IPS-18a (cell line): ENCODE measurements at regions not wholly inside any gene's neighbourhood (a gene's known extent, or its start where the extent isn't known, plus 50 kb on each side); places are given as distances from the start of the nearest gene placed in this dataset.

ENCODE experiments used
- H3K27ac ChIP-seq: one replicate; pipeline ENCODE4 v1.5.1; 2013; ENCODE audit warnings: low read length
- H3K27me3 ChIP-seq: one replicate; pipeline ENCODE4 v1.6.1; 2013; ENCODE audit warnings: mild to moderate bottlenecking, low read length; ENCODE audit not compliant: control insufficient read depth, insufficient read depth
- H3K36me3 ChIP-seq: one replicate; pipeline ENCODE4 v1.6.1; 2013; ENCODE audit warnings: low read depth, low read length; ENCODE audit not compliant: control insufficient read depth
- H3K4me1 ChIP-seq: one replicate; pipeline ENCODE4 v1.6.1; 2013; ENCODE audit warnings: low read depth, low read length; ENCODE audit not compliant: control insufficient read depth
- H3K4me3 ChIP-seq: one replicate; pipeline ENCODE4 v1.5.1; 2013; ENCODE audit warnings: low read length
- H3K9ac ChIP-seq: one replicate; pipeline ENCODE4 v1.6.1; 2013; ENCODE audit warnings: mild to moderate bottlenecking, low read length, moderate library complexity
- H3K9me3 ChIP-seq: one replicate; pipeline ENCODE4 v1.6.1; 2013; ENCODE audit warnings: low read depth, low read length; ENCODE audit not compliant: control insufficient read depth

DNA sequence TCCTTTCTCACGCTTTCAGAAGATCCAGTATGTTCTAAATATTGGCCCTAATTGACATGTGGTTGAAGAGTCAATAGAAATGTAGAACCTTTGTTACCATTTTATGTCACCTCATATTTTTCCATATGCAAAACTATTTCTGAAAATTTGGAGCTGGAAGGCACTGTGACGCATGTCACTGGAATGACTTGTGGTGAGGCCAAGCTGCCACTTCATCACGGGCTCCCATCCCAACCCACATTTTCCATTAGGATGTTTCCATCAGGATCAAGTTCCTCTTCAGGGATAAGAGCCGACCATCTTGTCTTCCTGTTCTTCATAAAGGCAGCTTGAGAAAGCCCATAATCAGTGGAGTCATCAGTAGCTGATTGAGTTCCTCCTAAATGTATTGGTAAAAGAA is 1241.7 kb downstream of the GATA3 start:
- H3K9ac ChIP-seq = no peak overlapping the region
- no peaks in the 10 kb centered on the region for H3K36me3 ChIP-seq
- H3K27ac ChIP-seq = no peak overlapping the region
- no peaks in the 10 kb centered on the region for H3K9me3 ChIP-seq
- H3K27me3 ChIP-seq = no peaks in the 10 kb centered on the region
- no peak overlapping the region for H3K4me3 ChIP-seq
- H3K4me1 ChIP-seq = no peaks in the 10 kb centered on the region

DNA sequence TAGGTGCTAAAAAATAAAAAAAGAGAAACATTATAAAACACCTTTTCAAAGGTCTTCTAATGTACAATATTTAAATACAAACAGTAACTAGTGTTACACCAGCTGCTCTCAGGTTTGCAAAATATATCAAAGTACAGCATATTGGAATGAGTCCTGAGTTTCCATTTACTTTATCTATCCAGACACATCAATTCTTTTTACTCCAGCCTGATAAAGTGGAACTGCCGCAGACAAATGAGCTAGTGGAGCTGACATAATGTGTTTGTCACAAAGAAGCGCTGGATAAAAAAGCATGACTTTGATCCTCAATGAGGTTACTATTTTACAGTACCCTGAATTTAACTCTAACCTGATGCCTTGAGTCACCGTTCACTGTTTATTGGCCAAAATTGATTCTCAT is 1243.1 kb downstream of the GATA3 start:
- Histone ChIP-seq H3K9me3 (no peaks in the 10 kb centered on the region), H3K4me3 (no peak overlapping the region), H3K27me3 (no peaks in the 10 kb centered on the region), H3K4me1 (no peaks in the 10 kb centered on the region), H3K27ac (no peak overlapping the region), H3K36me3 (no peaks in the 10 kb centered on the region), H3K9ac (no peak overlapping the region)

DNA sequence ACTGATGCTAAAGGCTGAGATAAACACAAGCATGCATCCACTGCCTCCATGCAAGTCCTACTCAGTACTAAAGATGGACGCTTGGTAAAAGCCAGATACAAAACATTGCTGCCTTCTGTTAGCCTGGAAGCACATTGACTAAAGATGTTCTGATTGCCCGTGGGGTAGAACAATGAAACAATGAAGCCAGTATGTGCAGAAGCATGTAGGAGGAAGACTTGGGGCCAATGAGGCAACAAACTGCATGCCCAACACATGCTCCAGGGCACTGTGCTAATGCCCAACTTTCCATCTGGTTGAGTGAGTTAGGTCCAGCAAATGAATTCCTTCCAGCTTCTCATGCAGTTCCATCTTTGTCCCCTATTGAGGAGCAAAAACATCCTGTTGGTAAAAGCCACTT is 1245.5 kb downstream of the GATA3 start:
- no peaks in the 10 kb centered on the region for H3K4me1 ChIP-seq
- no peak overlapping the region for H3K4me3 ChIP-seq
- no peaks in the 10 kb centered on the region for H3K36me3 ChIP-seq
- no peak overlapping the region for H3K9ac ChIP-seq
- H3K27ac ChIP-seq = no peak overlapping the region
- H3K9me3 ChIP-seq = no peaks in the 10 kb centered on the region
- H3K27me3 ChIP-seq = no peaks in the 10 kb centered on the region

DNA sequence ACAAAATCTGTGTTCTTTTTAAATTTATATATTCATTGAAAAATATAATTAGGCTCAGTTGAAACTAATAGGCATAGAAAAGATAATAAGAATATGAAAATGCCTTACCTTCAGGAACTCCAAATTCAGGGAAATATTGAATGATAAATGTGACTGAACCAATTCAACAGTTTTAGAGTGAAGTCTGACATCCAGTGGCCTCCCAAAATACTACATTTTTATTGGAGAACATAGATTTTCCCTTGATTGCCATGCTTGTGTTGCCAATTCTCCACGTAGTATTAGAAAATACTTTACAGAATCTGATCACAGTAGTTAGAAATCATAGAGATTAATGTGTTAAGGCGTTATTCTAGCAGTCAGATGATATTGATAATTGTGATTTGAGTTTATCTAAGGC is 1246.7 kb downstream of the GATA3 start:
- H3K4me1 ChIP-seq = no peaks in the 10 kb centered on the region
- H3K27me3 ChIP-seq = no peaks in the 10 kb centered on the region
- H3K36me3 ChIP-seq = no peaks in the 10 kb centered on the region

DNA sequence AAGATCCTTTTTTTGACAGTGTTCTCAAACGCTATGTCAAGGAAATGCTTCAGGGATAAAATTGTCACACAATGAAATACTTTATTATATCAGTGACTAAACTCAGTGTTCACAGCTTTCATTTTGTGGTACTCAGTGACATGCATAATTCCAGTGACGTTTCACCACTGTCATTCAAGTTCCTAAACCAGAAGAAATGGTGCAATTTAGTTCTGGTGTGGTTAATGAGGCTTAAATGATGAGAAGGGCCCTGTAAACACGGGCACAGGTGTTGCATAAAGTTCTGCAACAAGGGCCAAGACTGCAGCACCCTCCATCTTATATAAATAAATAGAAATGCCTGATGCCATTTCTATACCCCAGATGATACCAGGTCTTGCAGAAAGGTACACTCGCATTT is 1247.1 kb downstream of the GATA3 start:
- H3K27ac ChIP-seq = no peak overlapping the region
- H3K9ac ChIP-seq = no peak overlapping the region
- H3K9me3 ChIP-seq = no peaks in the 10 kb centered on the region
- no peak overlapping the region for H3K4me3 ChIP-seq
- no peaks in the 10 kb centered on the region for H3K36me3 ChIP-seq
- H3K4me1 ChIP-seq = no peaks in the 10 kb centered on the region
- no peaks in the 10 kb centered on the region for H3K27me3 ChIP-seq

More for the DNA sequence above, 1246.7 kb downstream of the GATA3 start:
- Histone ChIP-seq H3K9ac (no peak overlapping the region), H3K27ac (no peak overlapping the region), H3K4me3 (no peak overlapping the region), H3K9me3 (no peaks in the 10 kb centered on the region)

DNA sequence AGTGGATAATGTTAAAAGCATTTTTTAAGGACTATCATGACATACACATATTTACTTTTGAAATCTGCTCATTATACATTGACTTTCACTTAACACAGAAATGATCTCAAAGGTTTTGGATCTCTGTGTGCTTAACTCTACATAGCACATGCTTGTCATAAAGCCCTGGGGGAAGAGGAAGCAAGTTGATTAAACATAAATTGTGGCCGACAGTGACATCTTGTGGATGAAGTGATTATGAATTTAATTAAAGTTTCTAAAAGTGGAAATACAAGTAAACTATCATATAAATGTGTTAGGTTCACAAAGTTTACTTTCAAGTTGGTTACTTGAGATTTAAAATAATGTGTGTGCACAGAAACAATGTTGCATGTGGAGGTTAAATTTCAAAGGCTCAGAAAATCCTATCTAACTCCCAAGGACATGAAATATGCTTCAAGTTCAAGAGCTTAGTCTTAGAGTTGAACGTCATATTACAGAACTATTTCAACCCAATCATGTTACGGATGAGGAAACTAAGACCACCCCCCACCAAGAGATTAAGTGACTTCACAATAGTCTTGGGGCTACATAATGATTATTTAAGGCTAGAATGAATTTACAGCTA is 1247.8 kb downstream of the GATA3 start:
- H3K4me1 ChIP-seq = no peaks in the 10 kb centered on the region
- H3K27ac ChIP-seq = no peak overlapping the region
- H3K27me3 ChIP-seq = no peaks in the 10 kb centered on the region
- H3K36me3 ChIP-seq = no peaks in the 10 kb centered on the region
- H3K4me3 ChIP-seq = no peak overlapping the region
- H3K9me3 ChIP-seq = no peaks in the 10 kb centered on the region
- H3K9ac ChIP-seq = no peak overlapping the region

DNA sequence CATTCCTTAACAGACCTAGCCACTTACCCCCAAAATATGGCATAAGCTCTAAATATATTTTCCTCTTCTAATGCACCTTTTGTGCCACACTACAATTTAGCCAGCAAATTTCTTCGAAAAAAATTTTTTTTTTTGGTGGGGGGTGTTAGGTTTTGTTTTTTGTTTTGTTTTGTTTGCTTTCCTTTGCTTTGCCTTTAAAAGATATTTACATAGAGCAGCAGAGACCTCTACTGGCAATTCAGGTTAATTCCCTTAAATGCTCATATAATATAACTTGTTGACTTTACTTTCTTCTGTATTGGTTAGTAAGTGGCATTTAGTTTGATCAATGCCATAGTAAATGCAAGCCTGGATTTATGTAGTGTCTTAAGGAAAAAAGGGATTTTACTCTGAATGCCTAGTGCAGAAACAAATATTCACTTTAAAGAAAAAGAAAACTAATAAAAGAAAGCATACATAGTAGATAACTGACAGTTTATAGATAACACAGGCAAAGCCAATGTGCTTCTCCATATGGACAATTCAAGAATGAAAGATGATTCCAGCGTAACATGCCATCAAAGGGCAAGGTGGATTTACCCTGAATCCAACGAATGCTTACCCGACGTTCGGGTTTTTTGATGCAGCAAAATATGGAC is 1250.6 kb downstream of the GATA3 start:
- H3K4me1 ChIP-seq = no peaks in the 10 kb centered on the region
- no peak overlapping the region for H3K9ac ChIP-seq
- no peaks in the 10 kb centered on the region for H3K27me3 ChIP-seq
- no peaks in the 10 kb centered on the region for H3K9me3 ChIP-seq
- no peak overlapping the region for H3K4me3 ChIP-seq
- no peak overlapping the region for H3K27ac ChIP-seq
- no peaks in the 10 kb centered on the region for H3K36me3 ChIP-seq

DNA sequence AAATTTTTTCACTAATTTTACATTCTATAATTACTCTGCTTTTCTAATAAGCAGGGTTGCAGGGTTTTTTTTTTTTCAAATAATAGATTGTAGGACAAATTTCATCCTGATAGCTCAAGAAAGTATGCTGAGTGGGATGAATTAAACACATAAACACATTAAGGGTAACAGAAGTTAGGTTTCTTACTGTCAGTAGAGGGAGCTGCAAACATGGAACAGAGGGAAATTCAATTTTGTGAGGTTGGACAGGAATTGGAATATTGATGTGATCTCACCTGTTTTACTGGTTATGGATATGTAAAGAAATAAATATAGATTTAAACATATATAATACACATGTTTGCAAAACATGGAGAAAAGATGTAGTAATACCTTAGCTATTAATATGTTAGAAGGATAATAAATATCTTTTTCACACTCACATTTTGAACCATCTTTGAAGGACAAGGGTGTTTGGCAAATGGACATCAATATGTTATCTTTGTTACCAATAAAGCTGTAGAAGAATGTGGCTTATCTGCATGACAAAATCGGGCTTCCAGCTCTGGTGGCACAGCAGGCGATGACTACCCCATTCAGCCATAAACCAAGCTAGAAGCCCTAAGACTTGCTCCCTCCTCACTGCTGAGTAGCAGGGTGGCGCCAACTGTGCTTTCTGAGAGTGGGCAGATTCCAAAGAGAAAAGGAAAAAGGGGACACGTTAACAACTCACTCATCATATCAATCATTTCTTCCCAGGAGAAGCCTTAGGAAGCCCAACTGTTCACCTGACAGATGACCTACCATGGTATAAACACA is 1257.4 kb downstream of the GATA3 start:
- no peak overlapping the region for H3K4me3 ChIP-seq
- peaks cover 16% of the 10 kb centered on the region for H3K4me1 ChIP-seq
- H3K9me3 ChIP-seq = no peaks in the 10 kb centered on the region
- H3K27ac ChIP-seq = no peak overlapping the region
- no peak overlapping the region for H3K9ac ChIP-seq
- no peaks in the 10 kb centered on the region for H3K27me3 ChIP-seq
- no peaks in the 10 kb centered on the region for H3K36me3 ChIP-seq

DNA sequence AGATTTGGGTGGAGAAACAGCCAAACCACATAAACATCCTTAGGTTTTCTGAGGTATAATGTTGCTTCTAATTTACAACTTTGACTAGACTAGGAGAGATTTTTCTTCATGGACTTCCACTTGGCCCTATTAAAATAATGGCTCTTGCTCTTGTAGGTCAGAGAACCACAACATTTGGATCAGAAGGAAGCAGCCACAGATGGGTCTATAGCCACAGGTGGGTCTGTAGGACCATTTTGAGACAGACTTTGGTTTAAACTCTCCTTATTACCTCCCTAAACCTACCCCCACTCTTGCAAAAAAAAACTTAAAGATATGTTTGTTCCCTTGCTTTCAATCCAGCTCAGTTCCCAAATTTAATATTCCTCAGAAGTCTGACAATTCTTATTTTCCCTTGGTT is 1260.8 kb downstream of the GATA3 start:
- no peak overlapping the region for H3K27ac ChIP-seq
- peaks cover 16% of the 10 kb centered on the region for H3K4me1 ChIP-seq
- H3K4me3 ChIP-seq = no peak overlapping the region
- H3K9ac ChIP-seq = no peak overlapping the region
- H3K36me3 ChIP-seq = no peaks in the 10 kb centered on the region
- H3K27me3 ChIP-seq = no peaks in the 10 kb centered on the region
- no peaks in the 10 kb centered on the region for H3K9me3 ChIP-seq

DNA sequence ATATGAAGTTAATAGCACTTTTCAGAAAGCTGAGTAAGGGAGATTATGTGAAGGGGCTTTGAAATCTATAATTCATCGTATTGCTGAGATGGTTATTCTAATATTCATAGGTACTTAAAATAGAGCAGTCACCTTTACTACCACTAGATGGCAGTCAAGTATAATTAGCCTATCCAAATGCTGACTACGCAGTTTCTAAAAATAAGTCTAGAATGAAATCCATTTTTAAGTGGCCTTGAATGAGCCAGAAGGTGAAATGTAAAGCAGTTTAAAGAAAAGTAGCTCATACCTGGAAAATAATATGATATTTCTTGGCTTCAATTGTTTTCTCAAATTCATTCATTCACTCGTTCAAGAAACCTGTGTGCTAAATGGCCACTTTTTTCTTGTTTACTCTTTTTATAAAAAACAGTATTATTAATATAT is 1277.1 kb downstream of the GATA3 start:
- Histone ChIP-seq H3K27me3 (no peaks in the 10 kb centered on the region), H3K4me3 (no peak overlapping the region), H3K4me1 (no peaks in the 10 kb centered on the region), H3K9me3 (no peaks in the 10 kb centered on the region), H3K36me3 (no peaks in the 10 kb centered on the region), H3K27ac (no peak overlapping the region), H3K9ac (no peak overlapping the region)

DNA sequence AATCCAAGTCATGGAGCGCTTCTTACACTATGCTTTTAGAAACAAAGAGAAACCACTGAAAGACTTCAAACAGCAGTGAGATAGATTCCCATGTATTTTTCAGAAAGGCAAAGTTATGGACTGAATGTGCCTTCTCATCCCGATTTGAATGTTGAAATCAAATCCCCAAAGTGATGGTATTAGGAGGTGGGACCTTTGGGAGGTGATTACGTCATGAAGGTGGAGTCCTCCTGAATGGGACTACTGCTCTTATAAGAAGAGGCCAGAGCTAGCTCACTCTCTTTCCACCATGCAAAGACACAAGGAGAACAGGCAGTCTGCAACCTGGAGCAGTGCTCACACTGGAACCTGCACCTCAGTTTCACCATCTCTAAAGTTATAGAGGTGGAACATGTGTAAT is 1279.8 kb downstream of the GATA3 start:
- H3K36me3 ChIP-seq = no peaks in the 10 kb centered on the region

More for the DNA sequence above, 1279.8 kb downstream of the GATA3 start:
- H3K4me1 ChIP-seq = no peaks in the 10 kb centered on the region
- no peaks in the 10 kb centered on the region for H3K9me3 ChIP-seq
- H3K4me3 ChIP-seq = no peak overlapping the region
- no peak overlapping the region for H3K9ac ChIP-seq
- no peak overlapping the region for H3K27ac ChIP-seq
- H3K27me3 ChIP-seq = no peaks in the 10 kb centered on the region
